T47D (cell line): ENCODE measurements at regions not wholly inside any gene's neighbourhood (a gene's known extent, or its start where the extent isn't known, plus 50 kb on each side); places are given as distances from the start of the nearest gene placed in this dataset.
"Not testable (repeated sequence)": the region's sequence is repeated elsewhere in the genome, so short reads cannot be mapped to it uniquely, and the experiment has no call there.

ENCODE experiments used
- DNase-seq, 2 experiments: peaks; one replicate each; pipeline versions ENCODE4 v3.0.0 to v3.0.0-alpha.2; 2011 to 2012; ENCODE audit warnings: low read depth in 1 of 2, low spot score in 1 of 2
- JUND ChIP-seq: IDR thresholded peaks from 2 replicates; pipeline ENCODE4 v1.6.1; 2012; ENCODE audit warnings: low read depth
- in situ Hi-C: cut with HindIII; loops from 2 replicates; pipeline ENCODE4 v1.10.0; 2016; ENCODE audit warnings: low sequenced_read_pairs, low pct_unique_long_range_greater_than_20kb

GRCh38 chr9:75780185-75780584 is 110.3 kb upstream of the PCSK5 start:
- in situ Hi-C loops: no loop called here
- no peak for DNase-seq
- TF ChIP-seq JUND: no peak

GRCh38 chr9:75788006-75788634 is 102.4 kb upstream of the PCSK5 start:
- in situ Hi-C loops: no loop called here

GRCh38 chr9:75797085-75797580 is 93.3 kb upstream of the PCSK5 start:
- in situ Hi-C loops: no loop called here
- TF ChIP-seq JUND: no peak
- no peak for DNase-seq

More at GRCh38 chr9:75788006-75788634, 102.4 kb upstream of the PCSK5 start:
- no peak for TF ChIP-seq JUND
- DNase-seq: no peak

- DNase-seq: no peak
- TF ChIP-seq JUND: no peak
- in situ Hi-C loops: no loop called here
Measured at GRCh38 chr9:75798505-75798904, 92.0 kb upstream of the PCSK5 start.

- in situ Hi-C loops: no loop called here
- TF ChIP-seq JUND: no peak
- no peak for DNase-seq
Measured at GRCh38 chr9:75803130-75803529, 87.3 kb upstream of the PCSK5 start.

GRCh38 chr9:75810063-75810462 is 80.4 kb upstream of the PCSK5 start:
- no peak for DNase-seq
- TF ChIP-seq JUND: no peak
- in situ Hi-C loops: no loop called here

- no peak for DNase-seq
- in situ Hi-C loops: no loop called here
- TF ChIP-seq JUND: no peak
Measured at GRCh38 chr9:75811692-75812091, 78.8 kb upstream of the PCSK5 start.

GRCh38 chr9:75812141-75812540 is 78.3 kb upstream of the PCSK5 start:
- in situ Hi-C loops: no loop called here
- no peak for DNase-seq
- no peak for TF ChIP-seq JUND

GRCh38 chr9:75814667-75815066 is 75.8 kb upstream of the PCSK5 start:
- in situ Hi-C loops: no loop called here

GRCh38 chr9:75820471-75821115 is 69.9 kb upstream of the PCSK5 start:
- in situ Hi-C loops, DNase-seq: not testable (repeated sequence)

More at GRCh38 chr9:75814667-75815066, 75.8 kb upstream of the PCSK5 start:
- TF ChIP-seq JUND: no peak
- no peak for DNase-seq

- DNase-seq: no peak
- TF ChIP-seq JUND: no peak
- in situ Hi-C loops: no loop called here
Measured at GRCh38 chr9:75823151-75823550, 67.3 kb upstream of the PCSK5 start.

- no peak for TF ChIP-seq JUND
- DNase-seq: no peak
- in situ Hi-C loops: no loop called here
Measured at GRCh38 chr9:75824816-75825568, 65.5 kb upstream of the PCSK5 start.

- in situ Hi-C loops: no loop called here
- TF ChIP-seq JUND: no peak
- peak in 1 of 2 experiments; percentile 2 for DNase-seq
Measured at GRCh38 chr9:75826314-75826713, 64.2 kb upstream of the PCSK5 start.
